GM18909 (cell line): ENCODE measurements at regions not wholly inside any gene's neighbourhood (a gene's known extent, or its start where the extent isn't known, plus 50 kb on each side); places are given as distances from the start of the nearest gene placed in this dataset.
"Not testable (repeated sequence)": the region's sequence is repeated elsewhere in the genome, so short reads cannot be mapped to it uniquely, and the experiment has no call there.

ENCODE experiments used
- ATAC-seq: cut with Tn5 transposase; IDR thresholded peaks from one replicate; pipeline ENCODE4 v1.9.1; 2021; ENCODE audit warnings: mild to moderate bottlenecking; ENCODE audit not compliant: unreplicated experiment, poor library complexity

DNA sequence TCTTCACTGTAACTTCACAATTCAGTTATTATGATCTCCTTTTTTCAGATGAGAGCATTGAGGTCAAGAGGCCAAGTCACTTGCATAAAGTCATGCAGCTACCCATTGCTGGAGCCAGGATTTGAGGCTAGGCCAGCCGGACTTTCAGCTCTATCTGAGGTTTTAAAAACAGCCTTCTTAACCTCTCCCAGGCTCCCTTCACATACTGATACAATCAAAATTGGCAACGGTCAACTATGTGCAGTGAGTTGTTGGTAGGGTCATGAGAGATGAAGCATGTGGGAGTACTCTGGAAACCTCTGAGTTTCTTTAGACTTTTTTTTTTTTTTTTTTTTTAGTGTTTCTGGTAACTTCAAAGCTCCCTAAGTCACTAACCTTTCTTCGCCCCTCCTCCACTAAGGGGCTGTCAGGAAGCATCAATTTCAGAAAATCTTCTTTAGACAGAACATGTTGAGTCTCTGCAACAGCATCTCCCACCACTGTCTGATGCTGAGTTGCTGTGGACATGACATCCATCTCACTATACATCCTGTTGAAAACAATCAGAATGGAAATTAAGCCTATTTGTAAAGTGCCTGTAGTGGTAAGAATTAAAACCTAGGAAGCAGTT is 201.8 kb downstream of the SIPA1L2 start:
- ATAC-seq: no peak

DNA sequence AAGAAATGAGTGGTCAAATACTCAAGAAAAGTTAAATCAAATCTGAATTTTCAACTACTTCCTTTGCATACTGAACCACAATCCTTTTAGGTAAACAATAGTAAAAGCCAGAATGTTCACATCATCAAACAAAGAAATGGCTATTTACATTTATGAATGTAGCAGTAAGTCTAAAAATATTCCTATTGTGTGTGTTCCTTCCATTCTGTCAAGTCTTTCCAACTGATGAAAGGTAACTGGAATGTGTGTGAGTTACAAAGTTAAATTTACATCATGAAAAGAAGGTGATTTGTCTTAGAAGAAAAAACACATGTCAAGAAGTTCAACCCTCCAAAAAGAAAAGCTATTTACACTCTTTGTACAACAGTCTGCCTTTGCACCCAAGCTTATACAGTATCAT is 203.1 kb downstream of the SIPA1L2 start:
- ATAC-seq: no peak

DNA sequence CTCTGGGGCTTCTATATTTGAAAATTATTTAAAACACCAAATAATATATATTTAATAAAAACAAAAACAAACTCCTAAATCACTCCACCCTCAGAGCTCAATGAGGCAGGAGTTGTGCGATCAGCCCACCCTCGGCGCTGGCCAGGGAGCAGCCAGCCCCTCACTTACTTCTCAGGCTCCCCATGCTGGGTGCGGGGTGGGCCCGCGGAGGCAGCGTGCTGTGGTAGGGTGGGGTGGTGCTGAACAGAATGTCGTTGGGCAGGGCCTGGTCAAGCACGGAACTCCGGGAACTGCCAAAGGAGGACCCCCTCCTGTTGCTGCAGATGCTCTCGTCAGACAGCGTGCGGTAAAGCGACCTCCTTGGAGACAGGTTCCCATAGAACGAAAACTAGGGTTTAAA is 204.5 kb downstream of the SIPA1L2 start:
- no peak for ATAC-seq

DNA sequence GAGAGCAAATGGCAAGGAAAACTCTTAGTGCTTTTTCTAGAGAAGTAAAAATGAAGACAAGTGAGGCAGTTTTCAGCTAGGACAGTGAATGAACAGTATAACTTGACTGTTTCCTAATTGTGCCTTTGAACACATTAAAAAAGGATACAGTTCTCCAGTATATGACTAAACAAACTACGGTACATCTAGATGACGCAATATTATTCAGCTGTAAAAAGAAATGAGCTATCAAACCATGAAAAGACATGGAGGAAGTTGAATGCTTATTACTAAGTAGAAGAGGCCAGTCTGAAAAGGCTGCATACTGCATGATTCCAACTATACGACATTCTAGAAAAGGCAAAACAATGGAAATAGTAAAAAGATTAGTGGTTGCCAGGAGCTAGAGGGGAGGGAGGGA is 206.3 kb downstream of the SIPA1L2 start:
- no peak for ATAC-seq

DNA sequence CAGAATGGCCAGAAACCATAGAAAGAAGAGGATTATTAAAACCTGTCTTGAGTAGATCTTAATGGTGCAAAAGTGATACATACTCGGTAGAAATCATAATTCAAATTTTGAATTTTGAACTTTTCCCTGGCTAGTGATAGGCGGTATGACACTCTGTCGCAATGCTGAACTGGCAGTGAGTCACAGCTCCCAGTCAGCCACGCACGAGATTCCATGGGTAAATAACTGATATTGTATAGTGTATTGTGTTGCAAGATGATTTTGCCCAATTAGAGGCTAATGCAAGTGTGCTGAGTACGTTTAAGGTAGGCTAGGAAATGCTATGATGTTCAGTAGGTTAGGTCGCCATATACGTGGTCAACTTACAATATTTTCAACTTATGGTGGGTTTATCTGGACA is 207.0 kb downstream of the SIPA1L2 start:
- no peak for ATAC-seq

DNA sequence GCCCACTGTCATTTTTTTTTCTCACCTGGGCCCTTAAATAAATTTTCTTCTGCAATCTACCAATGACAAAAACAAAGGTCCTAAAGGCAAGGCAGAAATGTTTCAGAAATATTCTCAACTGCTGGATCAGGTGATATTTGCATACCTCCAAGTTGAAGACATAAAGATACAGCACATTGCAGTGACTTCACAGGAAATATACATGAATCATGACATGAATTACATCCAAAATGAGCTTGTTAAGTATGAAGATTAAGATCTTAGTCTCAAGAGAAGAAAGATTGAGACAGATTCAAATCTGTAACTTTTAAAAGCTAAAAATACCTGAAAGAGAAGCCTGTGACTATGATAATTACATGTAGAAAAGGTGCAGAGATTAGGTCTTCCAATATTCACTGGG is 207.8 kb downstream of the SIPA1L2 start:
- no peak for ATAC-seq

DNA sequence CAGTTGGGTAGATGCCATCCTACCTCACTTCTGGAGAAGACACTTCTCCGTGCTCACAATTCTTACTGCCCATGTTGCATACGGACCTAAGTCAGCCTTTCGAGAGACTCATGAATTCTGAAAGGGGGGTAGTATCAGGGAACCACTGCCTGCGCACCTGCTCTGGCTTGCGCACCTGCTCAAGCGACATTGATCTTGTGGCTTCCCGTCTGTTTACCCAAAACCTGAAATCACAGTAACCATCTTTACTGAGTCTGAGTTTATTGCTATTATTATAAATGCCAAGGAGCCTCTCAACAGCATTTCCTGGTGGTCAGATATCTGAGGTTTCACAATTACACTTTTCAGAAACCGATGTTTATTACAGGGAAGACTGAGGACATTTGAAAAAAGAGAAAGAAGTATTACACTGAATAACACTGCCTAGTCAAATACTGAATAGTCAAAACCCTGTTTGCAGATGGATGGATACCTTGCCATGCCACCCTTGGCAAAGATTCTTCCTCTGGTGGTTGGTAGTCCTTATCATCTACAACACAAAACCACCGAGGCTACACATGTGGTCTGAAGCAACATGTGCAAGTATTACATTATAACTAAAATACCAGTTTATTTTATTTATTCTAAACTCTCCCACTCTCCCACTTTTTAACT is 208.7 kb downstream of the SIPA1L2 start:
- no peak for ATAC-seq

DNA sequence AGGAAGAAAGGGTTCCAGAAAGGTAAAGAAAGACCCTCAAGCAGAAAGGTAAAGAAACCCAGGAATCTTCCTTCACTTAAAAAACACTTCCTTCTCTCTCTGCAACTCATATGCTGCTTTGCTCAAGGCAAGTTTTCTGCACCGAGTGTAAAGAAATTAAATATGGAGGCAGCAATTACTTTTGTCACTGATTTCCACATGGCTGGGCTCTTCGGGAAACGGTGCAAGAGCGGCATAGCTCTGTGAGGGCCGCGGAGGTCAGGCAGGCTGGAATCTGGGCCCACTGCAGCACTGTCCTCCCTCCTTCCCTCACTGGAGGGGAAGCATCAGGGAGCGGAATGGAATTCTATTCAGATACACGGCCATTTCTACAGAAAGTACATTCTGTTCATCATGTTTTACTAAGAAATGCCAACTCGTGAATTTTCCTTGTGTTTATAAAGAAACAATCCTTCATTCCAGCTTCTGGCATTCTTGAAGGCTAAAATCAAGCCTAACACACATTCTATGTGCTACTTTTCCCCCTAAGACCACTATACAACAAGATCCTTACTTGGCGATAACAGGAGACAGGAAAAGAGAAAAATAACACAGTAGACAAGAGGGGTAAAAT is 212.2 kb downstream of the SIPA1L2 start:
- ATAC-seq: no peak

DNA sequence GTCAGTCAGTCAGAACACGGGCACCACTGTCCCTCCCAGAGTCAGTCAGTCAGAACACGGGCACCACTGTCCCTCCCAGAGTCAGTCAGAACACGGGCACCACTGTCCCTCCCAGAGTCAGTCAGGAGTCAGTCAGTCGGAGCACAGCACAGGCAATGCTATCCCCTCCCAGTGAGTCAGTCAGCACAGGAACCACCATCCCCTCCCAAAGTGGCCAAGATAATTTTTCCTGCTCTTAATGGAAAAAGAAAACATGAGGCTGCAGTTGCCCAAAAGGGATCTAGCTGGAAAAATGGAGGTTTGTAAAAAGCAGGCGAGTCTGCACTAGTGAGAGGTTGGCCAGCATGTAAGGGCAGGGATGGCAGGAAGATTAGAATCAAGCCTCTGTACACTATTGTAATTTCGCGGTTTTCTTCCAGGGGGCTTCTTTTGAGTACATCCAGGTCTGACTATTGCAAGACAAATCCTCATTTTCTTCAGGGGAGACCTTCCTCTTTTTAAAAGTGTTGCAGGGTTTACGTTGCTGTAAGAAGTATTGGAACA is 213.8 kb downstream of the SIPA1L2 start:
- no peak for ATAC-seq

DNA sequence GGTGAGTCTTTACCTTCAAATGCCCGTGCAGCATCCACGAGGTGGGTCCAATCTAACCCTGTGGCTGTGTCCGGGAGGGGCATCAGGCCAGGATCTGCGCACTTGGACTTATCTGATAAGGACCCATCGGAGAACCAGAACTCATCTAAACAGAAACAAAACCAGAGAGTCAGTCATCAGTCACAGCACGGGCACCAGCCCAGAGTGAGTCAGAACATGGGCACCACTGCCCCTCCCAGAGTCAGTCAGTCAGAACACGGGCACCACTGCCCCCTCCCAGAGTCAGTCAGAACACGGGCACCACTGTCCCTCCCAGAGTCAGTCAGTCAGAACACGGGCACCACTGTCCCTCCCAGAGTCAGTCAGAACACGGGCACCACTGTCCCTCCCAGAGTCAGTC is 214.5 kb downstream of the SIPA1L2 start:
- not testable (repeated sequence) for ATAC-seq

DNA sequence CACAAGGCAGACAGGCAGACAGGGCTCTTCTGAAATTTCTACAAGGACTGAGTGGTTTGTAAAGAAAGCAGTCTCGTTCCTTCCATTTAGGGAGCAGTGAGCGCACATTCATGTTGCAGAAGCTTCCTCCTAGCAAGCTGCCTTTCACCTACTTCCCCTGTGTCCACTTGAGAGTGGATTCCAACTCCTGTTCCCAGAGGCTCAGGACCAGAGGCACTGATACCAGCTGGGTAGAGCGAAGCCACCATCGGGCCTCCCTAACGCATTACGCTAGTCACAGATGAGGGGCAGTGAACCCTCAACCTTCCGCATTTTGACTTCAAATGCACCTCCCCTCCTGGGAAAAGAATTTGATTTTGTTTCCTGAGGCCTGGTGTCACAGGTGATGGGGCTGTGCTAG is 215.8 kb downstream of the SIPA1L2 start:
- no peak for ATAC-seq

DNA sequence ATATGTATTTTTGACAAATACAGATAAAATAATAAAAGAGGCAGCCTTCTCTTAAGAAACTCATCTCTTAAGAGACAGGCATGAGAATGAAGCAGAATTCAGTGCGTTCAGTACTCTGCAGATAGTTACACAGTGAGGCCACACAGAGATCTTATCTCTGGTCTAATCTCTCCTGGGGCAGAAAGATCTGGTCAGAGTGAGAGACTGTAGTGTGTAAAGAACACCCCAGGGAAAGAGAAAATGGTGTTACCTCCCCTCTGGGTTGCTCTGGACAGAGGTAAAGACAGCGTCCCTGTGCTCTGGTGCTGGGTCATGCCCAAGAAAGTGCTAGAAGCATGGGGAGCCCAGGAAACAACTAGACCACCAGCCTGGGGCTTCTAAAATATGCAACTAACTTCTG is 216.3 kb downstream of the SIPA1L2 start:
- no peak for ATAC-seq

DNA sequence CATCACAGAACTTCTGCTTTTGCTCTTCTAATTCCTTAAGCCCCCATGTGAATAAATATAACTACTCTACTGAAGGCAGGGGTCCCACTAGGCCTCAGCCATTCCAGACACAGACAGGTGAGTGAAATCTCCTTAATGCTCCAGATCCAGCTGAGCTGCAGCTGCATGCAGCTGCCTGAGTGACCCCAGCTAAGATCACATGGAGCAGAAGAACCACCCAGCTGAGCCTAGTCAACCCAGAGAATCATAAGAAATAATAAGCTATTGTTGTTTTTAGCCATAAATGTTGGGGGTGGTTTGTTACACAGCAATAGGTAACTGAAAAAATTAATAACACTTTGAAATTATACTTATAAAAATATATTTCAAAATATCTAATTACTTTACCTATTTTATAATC is 220.3 kb downstream of the SIPA1L2 start:
- ATAC-seq: no peak

DNA sequence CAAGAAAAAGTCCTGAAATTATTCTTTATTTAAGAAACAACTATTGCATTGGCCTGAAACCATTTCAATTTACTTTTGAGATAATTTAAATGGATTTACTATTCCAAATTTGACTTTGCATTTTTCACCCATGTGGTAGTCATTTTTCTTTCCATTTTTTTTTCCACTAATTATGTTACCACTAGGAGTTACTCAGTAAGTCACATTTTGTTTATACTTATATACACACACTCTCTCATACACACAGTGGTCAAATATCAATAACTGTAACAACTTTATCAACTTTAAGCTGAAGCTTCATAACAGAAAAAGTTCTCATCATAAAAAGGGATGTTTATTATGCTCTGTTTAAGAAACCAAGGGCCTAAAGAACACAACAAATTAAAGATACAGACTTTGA is 222.8 kb downstream of the SIPA1L2 start:
- no peak for ATAC-seq

DNA sequence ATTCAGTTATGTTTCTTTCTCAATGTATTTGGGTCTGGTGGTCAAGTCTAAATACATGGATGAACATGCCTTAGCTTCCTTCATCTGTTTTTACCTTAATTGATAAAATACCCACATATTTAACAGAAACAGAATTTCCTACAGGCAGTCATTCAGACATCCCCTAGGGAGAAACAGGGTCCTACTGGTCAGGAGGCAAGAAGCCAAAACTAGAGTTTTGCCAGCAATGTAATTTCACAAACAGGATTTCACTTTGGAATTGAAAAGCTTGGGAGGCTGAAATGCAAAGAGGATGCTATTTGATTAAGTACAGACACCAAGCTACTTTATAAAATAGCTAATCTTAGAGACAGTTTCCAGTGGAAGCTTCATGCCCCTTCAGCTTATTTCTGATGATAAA is 224.2 kb downstream of the SIPA1L2 start:
- no peak for ATAC-seq

DNA sequence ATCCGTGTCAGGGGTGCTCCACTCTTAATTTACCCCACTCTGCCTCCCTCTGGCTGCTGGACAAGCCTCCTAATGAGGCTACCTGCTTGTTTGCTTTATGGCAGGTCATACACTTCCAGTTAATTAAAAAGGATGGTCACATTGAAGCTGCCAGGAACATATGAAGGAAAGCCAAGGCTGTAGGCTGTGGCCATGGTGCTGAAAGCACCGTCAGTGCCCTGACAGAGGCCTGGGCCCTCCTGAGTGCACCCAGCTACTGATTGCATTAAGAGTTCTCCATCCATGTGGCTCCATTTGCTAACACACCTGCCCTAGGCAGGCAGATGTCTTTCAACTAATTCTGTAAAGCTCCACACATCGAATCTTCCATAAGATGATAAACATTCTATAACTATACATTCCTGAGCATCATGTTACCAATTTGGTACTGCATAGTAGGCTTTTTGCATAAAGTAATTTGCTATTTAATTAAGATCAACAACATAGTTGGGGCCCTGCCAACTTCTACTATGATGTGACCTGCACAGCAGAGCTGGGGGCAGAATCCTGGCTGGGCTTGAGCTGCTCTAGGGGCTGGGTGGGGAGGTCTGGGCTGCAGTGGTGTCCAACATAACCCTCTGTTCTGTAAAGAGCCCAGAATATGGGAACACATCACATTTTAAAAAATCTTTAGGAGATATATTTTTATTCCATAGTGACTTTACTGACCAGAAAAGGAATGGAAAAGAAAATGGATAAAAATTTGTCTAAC is 224.8 kb downstream of the SIPA1L2 start:
- ATAC-seq: no peak

DNA sequence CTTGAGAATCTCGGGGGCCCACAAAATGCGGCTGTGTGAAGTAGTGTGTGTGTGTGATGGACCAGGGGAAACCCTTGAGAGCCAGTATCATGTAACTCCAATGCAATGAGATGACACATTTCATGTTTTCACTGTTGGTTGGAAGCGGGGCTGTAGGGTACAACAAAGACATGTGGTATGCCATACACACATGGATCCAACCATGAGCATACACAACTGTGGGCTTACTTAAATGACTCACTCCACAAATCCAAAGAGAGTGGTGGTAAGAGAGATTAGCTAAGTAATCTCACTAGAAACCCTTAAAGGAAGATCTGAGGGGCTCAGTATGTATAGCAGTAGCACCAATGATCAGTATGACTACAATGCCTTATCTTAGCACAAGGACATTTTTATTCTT is 225.7 kb downstream of the SIPA1L2 start:
- no peak for ATAC-seq

DNA sequence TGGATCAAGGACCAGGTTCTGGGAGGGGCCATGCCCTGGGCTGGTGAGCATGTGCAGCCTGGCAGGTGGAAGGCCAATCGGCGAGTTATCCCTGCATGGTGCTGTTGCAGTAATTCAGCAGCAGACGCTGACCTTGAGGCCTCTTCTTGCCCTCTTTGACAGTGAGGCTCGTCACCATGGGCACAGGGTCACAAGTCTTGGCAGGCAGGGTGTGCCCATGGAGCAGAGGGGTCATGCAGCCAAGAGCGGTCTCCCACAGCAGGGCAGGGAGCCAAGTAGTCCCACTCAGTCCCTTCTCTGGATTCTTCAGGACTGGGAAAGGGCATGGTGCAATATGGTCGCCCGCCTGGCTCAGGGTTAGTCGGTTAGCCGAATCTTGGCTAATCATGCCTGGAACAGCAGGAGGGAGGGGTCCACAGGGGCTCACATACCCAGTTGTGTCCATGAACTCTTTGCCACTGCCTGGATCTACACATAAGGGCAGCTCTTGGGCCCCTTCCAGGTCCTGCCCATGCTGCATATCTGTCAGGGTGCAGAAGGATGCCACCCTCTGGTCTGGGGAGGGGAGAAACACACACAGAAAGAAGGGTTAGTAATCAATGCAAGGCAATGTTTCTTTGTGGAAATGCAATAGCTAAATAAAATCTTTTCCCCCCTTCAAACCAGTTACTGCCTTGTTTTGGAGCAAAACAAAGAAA is 226.8 kb downstream of the SIPA1L2 start:
- no peak for ATAC-seq

DNA sequence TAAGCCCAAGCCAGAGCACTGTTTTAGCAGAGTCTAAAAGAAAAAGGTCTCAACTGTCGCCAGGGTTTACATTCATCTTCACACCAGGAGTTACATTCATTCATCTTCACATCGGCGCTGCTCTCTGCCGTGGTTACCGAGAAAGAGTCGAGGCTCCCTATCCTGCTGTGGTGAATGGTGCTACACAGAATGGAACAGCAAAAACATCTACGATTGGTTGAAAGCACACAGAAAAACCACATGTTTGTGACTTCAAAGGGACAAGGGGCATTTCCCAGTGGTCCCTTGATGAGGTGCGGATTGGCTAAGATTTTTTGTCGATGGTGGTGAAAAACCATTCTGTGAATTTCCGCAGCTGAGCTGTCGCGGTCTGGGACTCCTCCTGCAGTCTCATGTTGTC is 231.1 kb downstream of the SIPA1L2 start:
- ATAC-seq: no peak

DNA sequence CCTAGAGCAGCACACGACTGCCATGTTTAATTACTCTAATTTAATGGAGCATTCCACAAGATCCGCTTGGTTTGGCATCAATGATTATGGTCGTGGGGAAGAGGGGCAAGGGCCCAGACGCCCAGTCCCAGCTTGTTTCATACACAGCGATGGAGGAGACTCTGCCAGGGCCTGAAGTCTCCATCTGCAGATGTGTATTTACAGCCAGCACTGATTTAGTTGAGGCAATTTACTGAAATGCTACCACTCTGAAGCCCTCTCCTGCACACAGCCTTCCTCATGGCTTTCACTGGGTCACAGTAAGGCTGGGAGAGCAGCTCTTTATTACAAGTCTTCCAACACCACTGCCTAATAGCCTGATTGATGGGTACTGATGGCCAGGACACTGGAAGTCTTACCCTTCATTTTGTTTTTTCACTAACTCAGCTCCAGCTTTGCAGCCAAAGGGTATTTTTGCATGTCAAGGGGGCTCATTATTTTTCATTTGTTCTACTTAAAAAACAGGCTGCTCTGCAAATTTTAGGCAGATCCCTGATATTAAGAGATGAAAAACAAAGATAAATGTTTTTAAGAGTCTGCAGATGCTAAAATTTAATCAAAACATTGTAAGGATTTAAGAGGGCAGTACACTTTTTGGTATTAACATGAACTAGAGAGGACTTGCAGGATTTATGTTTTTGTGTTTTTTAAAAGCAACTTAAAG is 236.3 kb downstream of the SIPA1L2 start:
- ATAC-seq: no peak
